Tibial artery (tissue), 4 donors: ENCODE measurements at regions not wholly inside any gene's neighbourhood (a gene's known extent, or its start where the extent isn't known, plus 50 kb on each side); places are given as distances from the start of the nearest gene placed in this dataset.

ENCODE experiments used
- DNase-seq, 2 donors: peaks; one replicate each; pipeline ENCODE4 v3.0.0-alpha.2; 2019
- H3K27ac ChIP-seq, 2 donors: fragments of 200-600 bp; sonication (generic) in 1 of 2; 1 replicate in 1 of 2; 2 replicates in 1 of 2; pipeline ENCODE4 v1.5.1; 2018 to 2019; ENCODE audit warnings: mild to moderate bottlenecking in 1 of 2
- H3K27me3 ChIP-seq, 2 donors: fragments of 200-600 bp; sonication (generic) in 1 of 2; one replicate each; pipeline versions ENCODE4 v1.5.1 to v1.6.0; 2016 to 2019
- H3K36me3 ChIP-seq, 3 donors: fragments of 200-600 bp; sonication (generic) in 2 of 3; one replicate each; pipeline ENCODE4 v1.5.1; 2016 to 2019; ENCODE audit warnings: mild to moderate bottlenecking in 2 of 3
- H3K4me1 ChIP-seq, 4 donors: fragments of 200-600 bp; sonication (generic) in 2 of 4; 1 replicate in 3 of 4; 2 replicates in 1 of 4; pipeline ENCODE4 v1.5.1; 2016 to 2019
- H3K4me3 ChIP-seq, 2 donors: fragments of 200-600 bp; sonication (generic) in 1 of 2; 1 replicate in 1 of 2; 2 replicates in 1 of 2; pipeline ENCODE4 v1.5.1; 2018 to 2019; ENCODE audit warnings: mild to moderate bottlenecking in 2 of 2
- H3K9me3 ChIP-seq, 3 donors: fragments of 200-600 bp; sonication (generic) in 1 of 3; one replicate each; pipeline ENCODE4 v1.5.1; 2016 to 2019
- CTCF ChIP-seq, 2 experiments: fragments of 200-600 bp in 1 of 2; fragments of 450-650 bp in 1 of 2; IDR thresholded peaks; one replicate each; pipeline ENCODE4 v1.5.1; 2017 to 2019; ENCODE audit warnings: antibody characterized with exemption in 2 of 2, mild to moderate bottlenecking in 1 of 2, moderate library complexity in 1 of 2
- intact Hi-C: fragments of 100-400 bp; cut with DNase I; formaldehyde crosslinking; loops from one replicate; pipeline ENCODE4 v1.15.0; 2023; ENCODE audit warnings: low total_unique reads

GRCh38 chr13:85031771-85032170 lies 767.4 kb downstream of the SLITRK6 start:
- no peak for TF ChIP-seq CTCF (IDR thresholded peaks at IDR 0.05)
- Histone ChIP-seq H3K27me3 (no peaks in the 10 kb centered on the region), H3K4me1 (no peaks in the 10 kb centered on the region), H3K27ac (no peak overlapping the region), H3K4me3 (no peak overlapping the region), H3K9me3 (peaks cover 0 to 10% (median 8%) of the 10 kb centered on the region in 3 donors), H3K36me3 (no peaks in the 10 kb centered on the region)
- DNase-seq: no peak
- intact Hi-C loops: no loop called here

DNA sequence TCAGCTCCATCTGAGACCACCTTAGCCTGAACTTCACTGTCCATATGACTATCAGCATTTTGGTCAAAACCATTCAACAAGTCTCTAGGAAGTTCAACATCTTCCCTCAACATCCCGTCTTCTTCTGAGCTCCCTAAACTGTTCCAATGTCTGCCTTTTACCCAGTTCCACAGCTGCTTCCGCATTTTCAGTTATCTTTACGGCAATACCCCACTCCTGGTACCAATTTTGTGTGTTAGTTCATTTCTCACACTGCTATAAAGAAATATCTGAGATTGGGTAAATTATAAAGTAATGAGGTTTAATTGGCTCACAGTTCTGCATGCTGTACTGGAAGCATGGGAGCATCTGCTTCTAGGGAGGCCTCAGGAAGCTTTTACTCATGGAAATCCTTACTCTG lies 771.2 kb downstream of the SLITRK6 start:
- intact Hi-C loops: no loop called here
- Histone ChIP-seq H3K9me3 (peaks cover 0 to 13% (median 10%) of the 10 kb centered on the region in 3 donors), H3K4me3 (no peak overlapping the region)

GRCh38 chr13:85019121-85019520 lies 780.1 kb downstream of the SLITRK6 start:
- Histone ChIP-seq H3K4me3 (no peak overlapping the region), H3K4me1 (no peaks in the 10 kb centered on the region), H3K9me3 (peaks cover 0 to 2% (median 0%) of the 10 kb centered on the region in 3 donors), H3K27me3 (no peaks in the 10 kb centered on the region), H3K27ac (no peak overlapping the region), H3K36me3 (no peaks in the 10 kb centered on the region)
- intact Hi-C loops: no loop called here
- DNase-seq: no peak
- no peak for TF ChIP-seq CTCF (IDR thresholded peaks at IDR 0.05)

More for the DNA sequence above, 771.2 kb downstream of the SLITRK6 start:
- DNase-seq: no peak
- Histone ChIP-seq H3K27me3 (no peaks in the 10 kb centered on the region), H3K27ac (no peak overlapping the region), H3K4me1 (no peaks in the 10 kb centered on the region), H3K36me3 (no peaks in the 10 kb centered on the region)
- TF ChIP-seq CTCF (IDR thresholded peaks at IDR 0.05): no peak

- no peak for TF ChIP-seq CTCF (IDR thresholded peaks at IDR 0.05)
- no peaks in the 10 kb centered on the region for H3K36me3 ChIP-seq
- no peak for DNase-seq
- intact Hi-C loops: no loop called here
- no peaks in the 10 kb centered on the region for H3K9me3 ChIP-seq
- no peak overlapping the region for H3K27ac ChIP-seq
- no peaks in the 10 kb centered on the region for H3K27me3 ChIP-seq
- no peak overlapping the region for H3K4me3 ChIP-seq
- no peaks in the 10 kb centered on the region for H3K4me1 ChIP-seq
These were observed 786.2 kb downstream of the SLITRK6 start for GRCh38 chr13:85013006-85013405.

DNA sequence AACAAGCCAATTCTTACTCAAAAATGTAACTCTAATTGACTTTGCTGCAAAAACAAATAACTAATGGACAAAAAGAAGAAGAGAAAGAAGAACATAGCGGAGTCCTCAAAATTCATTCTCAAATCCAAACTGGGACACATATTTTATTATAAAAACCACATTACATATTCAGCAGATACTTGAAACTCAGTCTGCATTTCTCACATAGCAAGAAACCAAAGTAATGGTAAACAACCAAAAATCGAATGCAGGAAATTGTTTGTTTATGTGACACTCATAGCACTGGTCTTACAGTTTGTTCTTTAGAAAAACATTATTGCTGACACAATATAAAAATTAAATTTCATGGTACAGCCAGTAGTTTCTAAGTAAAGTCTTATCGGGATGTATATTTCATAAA lies 789.8 kb downstream of the SLITRK6 start:
- H3K9me3 ChIP-seq: no peaks in the 10 kb centered on the region
- H3K27ac ChIP-seq: no peak overlapping the region
- no peak for TF ChIP-seq CTCF (IDR thresholded peaks at IDR 0.05)
- no peaks in the 10 kb centered on the region for H3K27me3 ChIP-seq
- no peaks in the 10 kb centered on the region for H3K36me3 ChIP-seq
- intact Hi-C loops: no loop called here
- no peak for DNase-seq
- no peak overlapping the region for H3K4me3 ChIP-seq
- H3K4me1 ChIP-seq: no peaks in the 10 kb centered on the region

GRCh38 chr13:84999252-84999651 lies 800.0 kb downstream of the SLITRK6 start:
- intact Hi-C loops: no loop called here
- H3K27me3 ChIP-seq: no peaks in the 10 kb centered on the region
- TF ChIP-seq CTCF (IDR thresholded peaks at IDR 0.05): no peak
- no peak overlapping the region for H3K27ac ChIP-seq
- H3K9me3 ChIP-seq: no peaks in the 10 kb centered on the region
- no peak overlapping the region for H3K4me3 ChIP-seq
- no peaks in the 10 kb centered on the region for H3K4me1 ChIP-seq
- no peak for DNase-seq
- H3K36me3 ChIP-seq: no peaks in the 10 kb centered on the region
